ENCODE measurements at regions not wholly inside any gene's neighbourhood (a gene's known extent, or its start where the extent isn't known, plus 50 kb on each side); places are given as distances from the start of the nearest gene placed in this dataset.

- TF ChIP-seq, protein P1, sequence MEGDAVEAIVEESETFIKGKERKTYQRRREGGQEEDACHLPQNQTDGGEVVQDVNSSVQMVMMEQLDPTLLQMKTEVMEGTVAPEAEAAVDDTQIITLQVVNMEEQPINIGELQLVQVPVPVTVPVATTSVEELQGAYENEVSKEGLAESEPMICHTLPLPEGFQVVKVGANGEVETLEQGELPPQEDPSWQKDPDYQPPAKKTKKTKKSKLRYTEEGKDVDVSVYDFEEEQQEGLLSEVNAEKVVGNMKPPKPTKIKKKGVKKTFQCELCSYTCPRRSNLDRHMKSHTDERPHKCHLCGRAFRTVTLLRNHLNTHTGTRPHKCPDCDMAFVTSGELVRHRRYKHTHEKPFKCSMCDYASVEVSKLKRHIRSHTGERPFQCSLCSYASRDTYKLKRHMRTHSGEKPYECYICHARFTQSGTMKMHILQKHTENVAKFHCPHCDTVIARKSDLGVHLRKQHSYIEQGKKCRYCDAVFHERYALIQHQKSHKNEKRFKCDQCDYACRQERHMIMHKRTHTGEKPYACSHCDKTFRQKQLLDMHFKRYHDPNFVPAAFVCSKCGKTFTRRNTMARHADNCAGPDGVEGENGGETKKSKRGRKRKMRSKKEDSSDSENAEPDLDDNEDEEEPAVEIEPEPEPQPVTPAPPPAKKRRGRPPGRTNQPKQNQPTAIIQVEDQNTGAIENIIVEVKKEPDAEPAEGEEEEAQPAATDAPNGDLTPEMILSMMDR (IDR thresholded peaks at IDR 0.05; ENCODE audit: control extremely low read depth in 1 of 3, insufficient read depth in 1 of 3, low read depth in 1 of 3, low read length in 3 of 3): no peak
- TF ChIP-seq RAD21 (IDR thresholded peaks at IDR 0.05 in 1 of 2, conservative IDR thresholded peaks at IDR 0.05 in 1 of 2; ENCODE audit: low read depth in 2 of 2, low read length in 2 of 2) (no peak), POLR2A (IDR thresholded peaks at IDR 0.05; ENCODE audit: control extremely low read depth in 1 of 2, low read depth in 2 of 2, low read length in 2 of 2) (no peak), ATF2 (IDR thresholded peaks at IDR 0.05; ENCODE audit: low read length) (no peak), RFX5 (IDR thresholded peaks at IDR 0.05; ENCODE audit: borderline replicate concordance, low read depth, low read length) (no peak), SIRT6 (IDR thresholded peaks at IDR 0.05; ENCODE audit: low read length) (no peak), CREB1 (IDR thresholded peaks at IDR 0.05) (no peak), EP300 (IDR thresholded peaks at IDR 0.05; ENCODE audit: borderline replicate concordance in 1 of 2, low read depth in 2 of 2, low read length in 2 of 2) (no peak), ZNF274 (IDR thresholded peaks at IDR 0.05; ENCODE audit: borderline replicate concordance, extremely low read depth, low read length) (no peak), SIN3A (conservative IDR thresholded peaks at IDR 0.05 in 1 of 2, IDR thresholded peaks at IDR 0.05 in 1 of 2; ENCODE audit: low read depth in 1 of 2, low read length in 2 of 2) (no peak)
These were observed 77.5 kb upstream of the POMP start for GRCh38 chr13:28581451-28581850.
